Transverse colon (tissue), 4 donors: ENCODE measurements at regions not wholly inside any gene's neighbourhood (a gene's known extent, or its start where the extent isn't known, plus 50 kb on each side); places are given as distances from the start of the nearest gene placed in this dataset.

Experiments used
- DNase-seq: peaks from one replicate; pipeline ENCODE4 v3.0.0-alpha.2; 2019
- H3K27ac ChIP-seq, 4 donors: fragments of 200-600 bp; sonication (generic); 2 replicates each; pipeline ENCODE4 v1.5.1; 2016 to 2018; ENCODE audit warnings: inconsistent platforms in 4 of 4
- H3K27me3 ChIP-seq: fragments of 200-600 bp; sonication (generic); 2 replicates; pipeline ENCODE4 v1.5.1; 2017; ENCODE audit warnings: inconsistent platforms
- H3K36me3 ChIP-seq, 4 donors: fragments of 200-600 bp; sonication (generic); 2 replicates each; pipeline ENCODE4 v1.5.1; 2017 to 2019; ENCODE audit warnings: inconsistent platforms in 4 of 4
- H3K4me1 ChIP-seq, 4 donors: fragments of 200-600 bp; sonication (generic); 2 replicates each; pipeline ENCODE4 v1.5.1; 2017 to 2020; ENCODE audit warnings: inconsistent platforms in 4 of 4
- H3K4me3 ChIP-seq, 4 donors: fragments of 200-600 bp; sonication (generic); 1 replicate in 1 of 4; 2 replicates in 3 of 4; pipeline versions ENCODE4 v1.5.1 to v1.6.1; 2017 to 2019; ENCODE audit warnings: inconsistent platforms in 4 of 4
- H3K9me3 ChIP-seq, 2 donors: fragments of 200-600 bp; sonication (generic); 2 replicates each; pipeline ENCODE4 v1.5.1; 2017 to 2019; ENCODE audit warnings: inconsistent platforms in 2 of 2
- CTCF ChIP-seq, 5 experiments: fragments of 200-600 bp in 3 of 5; fragments of 450-650 bp in 2 of 5; sonication (generic) in 3 of 5; IDR thresholded peaks; 1 replicate in 2 of 5; 2 replicates in 3 of 5; pipeline ENCODE4 v1.5.1; 2016 to 2017; ENCODE audit warnings: antibody characterized with exemption in 5 of 5, inconsistent platforms in 3 of 5, mild to moderate bottlenecking in 2 of 5, moderate library complexity in 1 of 5
- EP300 ChIP-seq: sonication (generic); formaldehyde crosslinking; IDR thresholded peaks from one replicate; pipeline ENCODE4 v1.6.1; 2017; ENCODE audit warnings: antibody characterized with exemption, low read depth
- POLR2A ChIP-seq: fragments of 450-650 bp; IDR thresholded peaks from one replicate; pipeline ENCODE4 v1.6.1; 2016; ENCODE audit warnings: antibody characterized with exemption, mild to moderate bottlenecking, moderate library complexity
- POLR2AphosphoS5 ChIP-seq, 3 donors: sonication (generic); formaldehyde crosslinking; IDR thresholded peaks; one replicate each; pipeline ENCODE4 v1.6.1; 2016; ENCODE audit warnings: antibody characterized with exemption in 3 of 3
- WGBS, 2 donors: methylation state at CpG; one replicate each; pipeline ENCODE4 v1.1.5; 2018; ENCODE audit warnings: low coverage in 1 of 2; 5-methylcytosine and 5-hydroxymethylcytosine counted together
- in situ Hi-C, 4 donors: fragments of 200-750 bp; cut with MboI; loops; one replicate each; pipeline versions ENCODE4 v1.15.0 to v1.15.1; 2017; ENCODE audit warnings: low sequenced_read_pairs in 3 of 4, low pct_ligation_motif_present in 1 of 4, low pct_unique_long_range_greater_than_20kb in 1 of 4
- intact Hi-C: fragments of 100-400 bp; cut with DNase I; formaldehyde crosslinking; loops from one replicate; pipeline ENCODE4 v1.15.1; 2023; ENCODE audit warnings: low total_unique reads

GRCh38 chr6:8276148-8276547, 159.2 kb downstream of the SLC35B3 start:
- Histone ChIP-seq H3K36me3 (no peaks in the 10 kb centered on the region), H3K9me3 (no peaks in the 10 kb centered on the region), H3K27ac (no peak overlapping the region), H3K27me3 (no peaks in the 10 kb centered on the region), H3K4me1 (no peaks in the 10 kb centered on the region), H3K4me3 (no peak overlapping the region)
- WGBS, 2 donors, result 77% methylated on average over 6 to 7 of the region's 7 CpGs
- no peak for TF ChIP-seq CTCF (IDR thresholded peaks at IDR 0.05)
- TF ChIP-seq EP300, result no peak
- TF ChIP-seq POLR2A, result no peak
- no peak for TF ChIP-seq POLR2AphosphoS5 (IDR thresholded peaks at IDR 0.05)
- in situ Hi-C loops, result no loop called here
- intact Hi-C loops, result no loop called here
- no peak for DNase-seq

GRCh38 chr6:8275667-8276066, 159.7 kb downstream of the SLC35B3 start:
- H3K4me1 ChIP-seq, result no peaks in the 10 kb centered on the region
- no peaks in the 10 kb centered on the region for H3K36me3 ChIP-seq
- no peak for DNase-seq
- no peaks in the 10 kb centered on the region for H3K9me3 ChIP-seq
- intact Hi-C loops, result no loop called here
- H3K27ac ChIP-seq, result no peak overlapping the region
- H3K4me3 ChIP-seq, result no peak overlapping the region
- in situ Hi-C loops, result no loop called here
- TF ChIP-seq EP300, result no peak
- no peak for TF ChIP-seq CTCF (IDR thresholded peaks at IDR 0.05)
- TF ChIP-seq POLR2AphosphoS5 (IDR thresholded peaks at IDR 0.05), result no peak
- TF ChIP-seq POLR2A, result no peak
- no peaks in the 10 kb centered on the region for H3K27me3 ChIP-seq

- intact Hi-C loops, result no loop called here
- Histone ChIP-seq H3K27me3 (no peaks in the 10 kb centered on the region), H3K27ac (no peak overlapping the region), H3K4me1 (no peaks in the 10 kb centered on the region), H3K36me3 (no peaks in the 10 kb centered on the region), H3K9me3 (no peaks in the 10 kb centered on the region), H3K4me3 (no peak overlapping the region)
- WGBS, 2 donors, result 66 to 82% methylated on average over 3 of the region's 3 CpGs
- no peak for TF ChIP-seq CTCF (IDR thresholded peaks at IDR 0.05)
- no peak for TF ChIP-seq POLR2A
- no peak for TF ChIP-seq EP300
- TF ChIP-seq POLR2AphosphoS5 (IDR thresholded peaks at IDR 0.05), result no peak
- no peak for DNase-seq
- in situ Hi-C loops, result no loop called here
Measured at GRCh38 chr6:8274226-8274625, 161.1 kb downstream of the SLC35B3 start.

GRCh38 chr6:8269872-8270454, 165.4 kb downstream of the SLC35B3 start:
- H3K4me1 ChIP-seq, result no peaks in the 10 kb centered on the region
- WGBS, 2 donors, result 7 to 10% methylated on average over 2 of the region's 2 CpGs
- no peak overlapping the region for H3K27ac ChIP-seq
- no peaks in the 10 kb centered on the region for H3K9me3 ChIP-seq
- TF ChIP-seq POLR2AphosphoS5 (IDR thresholded peaks at IDR 0.05) (no peak), POLR2A (no peak), CTCF (IDR thresholded peaks at IDR 0.05) (no peak), EP300 (no peak)
- H3K27me3 ChIP-seq, result no peaks in the 10 kb centered on the region
- intact Hi-C loops (no loop called here), in situ Hi-C loops (no loop called here)
- no peak for DNase-seq
- H3K4me3 ChIP-seq, result no peak overlapping the region
- no peaks in the 10 kb centered on the region for H3K36me3 ChIP-seq
